ENCODE measurements at regions not wholly inside any gene's neighbourhood (a gene's known extent, or its start where the extent isn't known, plus 50 kb on each side); places are given as distances from the start of the nearest gene placed in this dataset.

DNA sequence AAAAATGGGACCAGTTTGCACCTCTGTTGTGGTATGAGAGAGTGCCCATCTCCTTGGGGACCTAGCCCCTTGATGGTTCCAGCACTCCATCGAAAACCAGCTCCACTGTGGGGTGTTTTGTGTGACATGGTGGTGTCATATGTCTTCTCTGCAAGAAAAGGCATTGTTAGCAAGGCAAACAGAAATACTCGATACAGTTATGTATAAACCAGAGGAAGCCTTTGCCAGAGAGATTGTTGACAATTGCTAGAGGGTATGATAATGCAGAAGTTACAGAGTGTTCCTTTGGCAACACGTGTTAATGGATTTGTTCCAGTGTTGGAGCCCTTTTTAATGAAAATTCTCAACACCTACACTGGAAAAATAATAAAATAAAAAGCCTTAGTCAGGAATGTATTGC, 270.4 kb upstream of the DMRT1 start (continued):
- no peak for TF ChIP-seq SUZ12 (IDR thresholded peaks at IDR 0.05; ENCODE audit: low read length)
- no peak for TF ChIP-seq SRF (IDR thresholded peaks at IDR 0.05; ENCODE audit: low read depth, low read length)
- TF ChIP-seq KDM4A (IDR thresholded peaks at IDR 0.05; ENCODE audit: low read depth, low read length, severe bottlenecking) = no peak

Data from H1 (cell line).